OCI-LY7 (cell line): ENCODE measurements at regions not wholly inside any gene's neighbourhood (a gene's known extent, or its start where the extent isn't known, plus 50 kb on each side); places are given as distances from the start of the nearest gene placed in this dataset.

Experiments
- BruUV-seq: library from RNA; stranded (reverse); fragments of 400-500 nt; replicated peaks from 2 replicates; lab custom pipeline; 2021; lab: Mats Ljungman, UMichigan
- CTCF ChIA-PET: fragments of 300-600 bp; sonication (Branson Sonifier 250); formaldehyde crosslinking; loops from one replicate; lab custom pipeline; 2022; ENCODE audit warnings: antibody characterized with exemption; ENCODE audit not compliant: unreplicated experiment; lab: Charles Lee
- POLR2A ChIA-PET: fragments of 300-600 bp; sonication (Branson Sonifier 250); formaldehyde crosslinking; loops from one replicate; lab custom pipeline; 2022; ENCODE audit warnings: antibody characterized with exemption; lab: Charles Lee
- DNase-seq: peaks from one replicate; pipeline ENCODE4 v3.0.0-alpha.2; 2015; ENCODE audit warnings: low spot score
- H2AFZ ChIP-seq: fragments of 200-600 bp; sonication (generic), shearing (Covaris generic); 2 replicates; pipeline ENCODE4 v1.6.1; 2014; ENCODE audit warnings: mild to moderate bottlenecking, antibody characterized with exemption, low read length, moderate library complexity
- H3K27ac ChIP-seq: fragments of 200-600 bp; sonication (generic); 2 replicates; pipeline ENCODE4 v1.5.1; 2014; ENCODE audit warnings: mixed run types, low read depth, mild to moderate bottlenecking, moderate library complexity, low read length, inconsistent platforms; ENCODE audit not compliant: poor library complexity, severe bottlenecking
- H3K36me3 ChIP-seq: fragments of 200-600 bp; sonication (generic); 2 replicates; pipeline ENCODE4 v1.6.1; 2014; ENCODE audit warnings: mild to moderate bottlenecking, antibody characterized with exemption, low read length, moderate library complexity, mixed read lengths; ENCODE audit not compliant: insufficient read depth
- H3K4me1 ChIP-seq: fragments of 200-600 bp; sonication (generic); 2 replicates; pipeline ENCODE4 v1.5.1; 2014; ENCODE audit warnings: mild to moderate bottlenecking, low read length; ENCODE audit not compliant: insufficient read depth, poor library complexity, severe bottlenecking
- H3K4me2 ChIP-seq: fragments of 200-600 bp; sonication (generic); 2 replicates; pipeline ENCODE4 v1.6.1; 2014; ENCODE audit warnings: mild to moderate bottlenecking, low read length
- H3K4me3 ChIP-seq: fragments of 200-600 bp; sonication (generic); 2 replicates; pipeline ENCODE4 v1.5.1; 2014; ENCODE audit warnings: mild to moderate bottlenecking, low read depth, low read length; ENCODE audit not compliant: poor library complexity, severe bottlenecking
- H3K79me2 ChIP-seq: fragments of 200-600 bp; sonication (generic); 2 replicates; pipeline ENCODE4 v1.6.1; 2016; ENCODE audit warnings: low read depth, mild to moderate bottlenecking, low read length, moderate library complexity, mixed read lengths; ENCODE audit not compliant: insufficient read depth
- H3K9me2 ChIP-seq: fragments of 200-600 bp; sonication (generic); 2 replicates; pipeline ENCODE4 v1.6.1; 2016; ENCODE audit warnings: mild to moderate bottlenecking, low read length, mixed read lengths; ENCODE audit not compliant: insufficient read depth
- H3K9me3 ChIP-seq: fragments of 200-600 bp; sonication (generic); 2 replicates; pipeline ENCODE4 v1.6.1; 2014; ENCODE audit warnings: mild to moderate bottlenecking, mixed run types, low read length, mixed read lengths
- H4K20me1 ChIP-seq: fragments of 200-600 bp; sonication (generic); 2 replicates; pipeline ENCODE4 v1.6.1; 2014; ENCODE audit warnings: mild to moderate bottlenecking, antibody characterized with exemption, low read length, moderate library complexity, mixed read lengths; ENCODE audit not compliant: insufficient read depth
- EZH2phosphoT487 ChIP-seq: fragments of 200-600 bp; sonication (generic); IDR thresholded peaks from 2 replicates; pipeline ENCODE4 v1.6.1; 2018; ENCODE audit warnings: low read depth, borderline replicate concordance, mild to moderate bottlenecking, mixed run types, antibody characterized with exemption, low read length, moderate library complexity, mixed read lengths
- intact Hi-C: fragments of 100-400 bp; cut with micrococcal nuclease; formaldehyde crosslinking; loops from one replicate; pipeline ENCODE4 v1.10.0; 2022; ENCODE audit not compliant: unreplicated experiment
- TF ChIP-seq, protein P1 (sequence below): fragments of 200-600 bp; sonication (generic); conservative IDR thresholded peaks from 2 replicates; pipeline ENCODE4 v1.5.1; 2014; ENCODE audit warnings: mild to moderate bottlenecking, antibody characterized with exemption, low read length, moderate library complexity, mixed read lengths

DNA sequence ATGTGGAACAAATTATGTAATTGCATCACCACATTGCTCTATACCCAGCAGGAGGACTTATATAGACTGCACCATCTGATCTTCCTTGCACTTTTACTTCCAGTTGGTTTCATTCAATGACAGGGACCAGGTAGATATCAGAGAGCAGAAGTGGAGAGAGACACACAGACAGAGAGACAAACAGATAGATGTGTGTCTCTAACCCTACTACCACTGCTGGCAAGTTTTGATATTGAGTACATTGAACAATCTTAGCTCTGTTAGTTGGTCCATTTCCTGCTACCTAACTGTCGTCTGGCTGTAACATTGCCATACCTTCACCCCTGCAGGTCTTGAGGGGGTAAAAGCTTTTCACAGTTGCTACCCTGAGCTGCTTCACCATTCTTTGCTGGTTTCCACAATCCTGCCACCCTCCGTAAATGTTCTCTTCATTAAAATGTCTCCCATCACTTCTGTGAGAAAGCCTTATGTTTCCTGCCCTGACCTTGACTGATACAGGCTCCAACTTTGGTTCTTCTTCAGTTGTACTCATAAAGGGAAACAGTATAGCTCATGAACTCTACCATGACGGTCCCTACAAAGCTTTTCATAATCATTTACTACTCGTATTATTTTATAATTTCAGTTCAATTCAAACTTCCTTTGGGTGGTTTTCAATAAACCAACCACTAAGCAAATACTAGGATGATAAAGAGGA lies 62.3 kb upstream of the ITGA4 start:
- Histone ChIP-seq H3K27ac (no peak overlapping the region), H3K4me2 (no peak overlapping the region), H4K20me1 (no peaks in the 10 kb centered on the region), H3K9me3 (no peaks in the 10 kb centered on the region), H2AFZ (peak overlapping the region; percentile 70; the same call in 1 of the 2 replicates), H3K9me2 (no peaks in the 10 kb centered on the region), H3K4me1 (peaks cover 14% of the 10 kb centered on the region), H3K79me2 (no peaks in the 10 kb centered on the region), H3K4me3 (no peak overlapping the region), H3K36me3 (no peaks in the 10 kb centered on the region)
- no peak for DNase-seq
- TF ChIP-seq EZH2phosphoT487: no peak
- intact Hi-C loops: no loop called here
- ChIA-PET CTCF (no interaction called here), POLR2A (interaction anchor here (0.6 to 2.6 kb wide), 17 partner anchors 8 to 86 kb away, joined by 3 to 22 read pairs (median 4); no protein-coding TSS in a partner anchor)
- BruUV-seq: no TSS peak

DNA sequence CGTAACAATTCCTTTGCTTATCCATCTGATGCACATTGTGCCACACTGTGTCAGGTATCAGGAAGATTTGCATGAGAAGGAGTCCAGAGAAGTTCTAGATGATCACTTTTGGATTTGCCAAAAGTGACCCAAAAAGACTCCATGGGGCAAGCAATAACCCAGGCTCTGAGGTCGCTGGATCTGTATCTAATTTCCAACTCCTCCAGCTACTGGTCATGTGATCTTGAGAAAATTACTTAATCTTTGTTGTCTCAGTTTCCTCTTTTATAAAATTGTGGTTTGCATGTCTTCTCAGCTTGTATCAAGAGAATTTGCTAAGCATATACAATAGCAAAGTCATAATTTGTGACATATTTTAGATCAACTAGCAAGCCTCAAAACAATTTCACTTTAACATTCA lies 61.3 kb upstream of the ITGA4 start:
- no peak for DNase-seq
- intact Hi-C loops: no loop called here
- Histone ChIP-seq H3K9me3 (no peaks in the 10 kb centered on the region), H3K27ac (no peak overlapping the region), H3K9me2 (no peaks in the 10 kb centered on the region), H3K79me2 (no peaks in the 10 kb centered on the region), H3K36me3 (no peaks in the 10 kb centered on the region), H3K4me3 (no peak overlapping the region), H2AFZ (peak overlapping the region; percentile 70; the same call in 1 of the 2 replicates), H3K4me2 (no peak overlapping the region), H4K20me1 (no peaks in the 10 kb centered on the region), H3K4me1 (peaks cover 14% of the 10 kb centered on the region)
- ChIA-PET POLR2A (interaction anchor here (0.6 to 2.6 kb wide), 11 partner anchors 8 to 496 kb away, joined by 3 to 22 read pairs (median 5); no protein-coding TSS in a partner anchor), CTCF (no interaction called here)
- TF ChIP-seq, protein P1, sequence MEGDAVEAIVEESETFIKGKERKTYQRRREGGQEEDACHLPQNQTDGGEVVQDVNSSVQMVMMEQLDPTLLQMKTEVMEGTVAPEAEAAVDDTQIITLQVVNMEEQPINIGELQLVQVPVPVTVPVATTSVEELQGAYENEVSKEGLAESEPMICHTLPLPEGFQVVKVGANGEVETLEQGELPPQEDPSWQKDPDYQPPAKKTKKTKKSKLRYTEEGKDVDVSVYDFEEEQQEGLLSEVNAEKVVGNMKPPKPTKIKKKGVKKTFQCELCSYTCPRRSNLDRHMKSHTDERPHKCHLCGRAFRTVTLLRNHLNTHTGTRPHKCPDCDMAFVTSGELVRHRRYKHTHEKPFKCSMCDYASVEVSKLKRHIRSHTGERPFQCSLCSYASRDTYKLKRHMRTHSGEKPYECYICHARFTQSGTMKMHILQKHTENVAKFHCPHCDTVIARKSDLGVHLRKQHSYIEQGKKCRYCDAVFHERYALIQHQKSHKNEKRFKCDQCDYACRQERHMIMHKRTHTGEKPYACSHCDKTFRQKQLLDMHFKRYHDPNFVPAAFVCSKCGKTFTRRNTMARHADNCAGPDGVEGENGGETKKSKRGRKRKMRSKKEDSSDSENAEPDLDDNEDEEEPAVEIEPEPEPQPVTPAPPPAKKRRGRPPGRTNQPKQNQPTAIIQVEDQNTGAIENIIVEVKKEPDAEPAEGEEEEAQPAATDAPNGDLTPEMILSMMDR: no peak
- TF ChIP-seq EZH2phosphoT487: no peak
- BruUV-seq: no TSS peak

DNA sequence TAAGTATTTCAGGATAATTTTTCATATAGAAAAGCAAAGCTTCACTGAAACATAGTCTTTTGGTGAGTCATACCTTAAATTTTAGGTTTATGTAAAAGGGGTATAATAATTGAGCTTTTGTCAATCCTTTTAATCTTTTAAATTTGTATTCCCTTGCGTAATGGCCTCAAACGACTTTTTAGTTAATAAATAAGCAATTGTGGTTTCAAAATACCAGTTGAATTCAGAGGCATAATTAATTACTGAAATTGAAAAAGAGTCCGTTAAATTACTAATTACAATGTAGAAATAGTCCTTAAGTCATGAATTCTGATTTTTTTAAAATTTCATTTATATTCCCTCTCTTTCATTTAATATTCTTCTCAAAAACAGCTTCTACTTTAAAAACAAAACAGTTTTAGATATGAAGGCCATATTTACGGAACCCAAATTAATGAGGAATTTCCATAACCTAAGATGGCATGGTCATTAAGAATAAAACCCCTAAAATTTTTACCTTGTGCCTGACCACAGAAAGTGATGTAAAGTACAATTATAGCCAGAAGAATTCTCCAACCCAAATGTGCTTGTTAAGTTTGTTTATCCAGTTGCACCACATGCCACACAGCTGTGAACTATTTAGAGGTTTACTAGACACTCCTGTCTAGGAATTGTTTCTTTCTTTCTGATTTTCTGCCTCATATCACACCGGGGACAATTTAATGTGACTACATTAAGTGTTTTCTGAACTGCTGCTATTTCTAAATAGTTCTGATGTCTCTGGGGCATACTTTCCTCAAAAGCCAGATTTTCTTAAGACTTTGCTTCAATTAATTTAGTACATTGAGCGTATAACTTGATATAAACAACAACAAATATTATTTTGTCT lies 60.7 kb upstream of the ITGA4 start:
- H3K36me3 ChIP-seq: no peaks in the 10 kb centered on the region
- intact Hi-C loops: no loop called here
- TF ChIP-seq, protein P1: no peak
- no peak for TF ChIP-seq EZH2phosphoT487
- CTCF ChIA-PET: no interaction called here
- H3K79me2 ChIP-seq: no peaks in the 10 kb centered on the region
- no peak overlapping the region for H3K27ac ChIP-seq
- H3K4me3 ChIP-seq: no peak overlapping the region
- no peaks in the 10 kb centered on the region for H4K20me1 ChIP-seq
- BruUV-seq: no TSS peak
- no peak overlapping the region for H2AFZ ChIP-seq
- POLR2A ChIA-PET: interaction anchor here (0.6 to 2.6 kb wide), 9 partner anchors 8 to 495 kb away, joined by 3 to 22 read pairs (median 5); no protein-coding TSS in a partner anchor
- peak; percentile 35 for DNase-seq
- H3K9me3 ChIP-seq: no peaks in the 10 kb centered on the region
- H3K4me2 ChIP-seq: no peak overlapping the region
- no peaks in the 10 kb centered on the region for H3K9me2 ChIP-seq
- H3K4me1 ChIP-seq: peaks cover 14% of the 10 kb centered on the region
